ENCODE measurements at regions not wholly inside any gene's neighbourhood (a gene's known extent, or its start where the extent isn't known, plus 50 kb on each side); places are given as distances from the start of the nearest gene placed in this dataset.
A peak's percentile ranks its signal among the peaks of the same experiment; 100 is the strongest.

DNA sequence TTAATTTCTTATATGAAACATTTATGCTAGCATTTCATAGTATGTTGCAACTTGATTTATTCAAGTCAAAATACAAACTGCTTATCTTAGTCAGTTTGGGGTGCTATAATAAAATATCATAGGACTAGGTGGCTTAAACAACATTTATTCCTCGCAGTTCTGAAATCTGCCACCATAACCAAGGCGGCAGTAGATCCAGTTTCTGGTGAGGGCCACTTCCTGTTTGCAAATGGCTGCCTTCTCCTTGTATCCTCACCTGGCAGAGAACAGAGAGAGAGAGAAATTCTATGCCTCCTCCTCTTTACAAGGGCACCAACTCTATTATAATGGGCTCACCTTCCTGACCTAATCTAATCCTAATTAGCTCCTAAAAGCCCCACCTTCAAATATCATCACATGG, 76.1 kb upstream of the RGS2 start:
- Histone ChIP-seq H3K4me2 (ENCODE audit: insufficient read depth in 1 of 2, low read depth in 2 of 2, low read length in 2 of 2) (no peak overlapping the region), H4K20me1 (replicated peaks in 1 of 2; ENCODE audit: control insufficient read depth in 1 of 2, insufficient read depth in 2 of 2, low read length in 2 of 2) (no peaks in the 10 kb centered on the region), H3K23me2 (ENCODE audit: low read depth, low read length) (peaks cover 2% of the 10 kb centered on the region; the same call in 1 of the 2 replicates), H3K79me1 (ENCODE audit: low read depth, low read length) (no peaks in the 10 kb centered on the region), H2BK20ac (ENCODE audit: low read length) (no peak overlapping the region), H4K5ac (ENCODE audit: insufficient read length, low read depth, low read length) (no peak overlapping the region), H3K18ac (ENCODE audit: extremely low read depth, low read length) (no peak overlapping the region), H4K91ac (replicated peaks; ENCODE audit: insufficient read length, low read length) (no peak overlapping the region), H3K23ac (ENCODE audit: insufficient read length) (no peak overlapping the region), H2BK12ac (ENCODE audit: low read depth, low read length) (no peak overlapping the region), H3K4ac (replicated peaks; ENCODE audit: insufficient read length, low read depth, low read length) (no peak overlapping the region), H3K4me1 (replicated peaks in 1 of 4; ENCODE audit: control insufficient read depth in 3 of 4, insufficient read depth in 4 of 4, low read length in 3 of 4) (no peaks in the 10 kb centered on the region), H3K27ac (ENCODE audit: low read depth, low read length) (no peak overlapping the region), H2AK5ac (ENCODE audit: low read depth, low read length) (no peak overlapping the region), H3K27me3 (replicated peaks in 1 of 4; ENCODE audit: control insufficient read depth in 3 of 4, extremely low read depth in 1 of 4, insufficient read depth in 3 of 4, low read length in 3 of 4) (no peaks in the 10 kb centered on the region), H3K36me3 (ENCODE audit: control insufficient read depth in 2 of 4, insufficient read depth in 4 of 4, low read length in 3 of 4) (no peaks in the 10 kb centered on the region), H3K56ac (replicated peaks; ENCODE audit: insufficient read length, low read depth, low read length) (no peak overlapping the region), H3K79me2 (ENCODE audit: control insufficient read depth in 1 of 2, insufficient read depth in 2 of 2, low read length in 2 of 2) (no peaks in the 10 kb centered on the region), H2BK120ac (replicated peaks; ENCODE audit: low read depth, low read length) (no peak overlapping the region), H3K4me3 (ENCODE audit: extremely low read depth in 1 of 4, insufficient read depth in 2 of 4, low read depth in 3 of 4, low read length in 4 of 4) (no peak overlapping the region), H2BK15ac (ENCODE audit: low read length) (no peak overlapping the region), H2AFZ (ENCODE audit: low read length) (peak overlapping the region; percentile 84; the same call in 1 of the 2 replicates), H3K14ac (ENCODE audit: insufficient read length) (no peak overlapping the region), H4K8ac (ENCODE audit: extremely low read depth, insufficient read depth, low read length) (no peak overlapping the region), H3K9me3 (ENCODE audit: insufficient read depth in 2 of 2, low read depth in 1 of 2, low read length in 1 of 2) (no peaks in the 10 kb centered on the region), H2BK5ac (ENCODE audit: low read depth, low read length) (no peak overlapping the region), H3K9ac (replicated peaks in 1 of 4; ENCODE audit: extremely low read depth in 1 of 4, low read depth in 3 of 4, low read length in 3 of 4) (no peak overlapping the region)
- WGBS, 2 experiments (ENCODE audit: extremely low coverage in 1 of 2, insufficient coverage in 1 of 2, insufficient read length in 1 of 2, insufficient replicate concordance in 2 of 2, low coverage in 1 of 2, low lambda C conversion rate in 2 of 2, missing lambda C conversion rate in 1 of 2) = 94% methylated on average over 2 of the region's 2 CpGs; no CpG with 5 or more reads in 1 of the 2 experiments
- CTCF ChIA-PET (ENCODE audit: partially characterized antibody) = no interaction called here
- POLR2A ChIA-PET (ENCODE audit: partially characterized antibody) = no interaction called here
- DNase-seq (ENCODE audit: low read depth in 1 of 2, low spot score in 2 of 2) (no peak), FAIRE-seq (peak; percentile 13)
- peak in 1 of 2 experiments; percentile 36; a peak in 1 of 4 replicates for TF ChIP-seq RAD21 (IDR thresholded peaks at IDR 0.05 in 1 of 2, conservative IDR thresholded peaks at IDR 0.05 in 1 of 2; ENCODE audit: low read depth in 2 of 2, low read length in 2 of 2)
- TF ChIP-seq BRCA1 (IDR thresholded peaks at IDR 0.05; ENCODE audit: low read depth, low read length) = no peak
- TF ChIP-seq ASH2L (IDR thresholded peaks at IDR 0.05; ENCODE audit: low read length) = no peak
- no peak for TF ChIP-seq BACH1 (IDR thresholded peaks at IDR 0.05; ENCODE audit: low read length)
- no peak for TF ChIP-seq SIN3A (conservative IDR thresholded peaks at IDR 0.05 in 1 of 2, IDR thresholded peaks at IDR 0.05 in 1 of 2; ENCODE audit: low read depth in 1 of 2, low read length in 2 of 2)
- no peak for TF ChIP-seq RXRA (IDR thresholded peaks at IDR 0.05; ENCODE audit: insufficient read depth, low read depth, low read length)
- no peak for TF ChIP-seq CBX5 (IDR thresholded peaks at IDR 0.05; ENCODE audit: low read depth, low read length)
- peak; percentile 92 for TF ChIP-seq YY1 (IDR thresholded peaks at IDR 0.05; ENCODE audit: low read depth, low read length)
- TF ChIP-seq NANOG (IDR thresholded peaks at IDR 0.05; ENCODE audit: insufficient read depth, low read depth, low read length, poor library complexity, severe bottlenecking) = no peak
- no peak for TF ChIP-seq TEAD4 (IDR thresholded peaks at IDR 0.05; ENCODE audit: low read depth, low read length)
- TF ChIP-seq KDM4A (IDR thresholded peaks at IDR 0.05; ENCODE audit: low read depth, low read length, severe bottlenecking) = no peak
- no peak for TF ChIP-seq HDAC2 (IDR thresholded peaks at IDR 0.05; ENCODE audit: borderline replicate concordance in 1 of 2, low read depth in 2 of 2, low read length in 2 of 2)
- TF ChIP-seq RFX5 (IDR thresholded peaks at IDR 0.05; ENCODE audit: borderline replicate concordance, low read depth, low read length) = no peak

All from H1 (cell line).